ENCODE measurements at regions not wholly inside any gene's neighbourhood (a gene's known extent, or its start where the extent isn't known, plus 50 kb on each side); places are given as distances from the start of the nearest gene placed in this dataset.
"Not testable (repeated sequence)": the region's sequence is repeated elsewhere in the genome, so short reads cannot be mapped to it uniquely, and the experiment has no call there.

DNA sequence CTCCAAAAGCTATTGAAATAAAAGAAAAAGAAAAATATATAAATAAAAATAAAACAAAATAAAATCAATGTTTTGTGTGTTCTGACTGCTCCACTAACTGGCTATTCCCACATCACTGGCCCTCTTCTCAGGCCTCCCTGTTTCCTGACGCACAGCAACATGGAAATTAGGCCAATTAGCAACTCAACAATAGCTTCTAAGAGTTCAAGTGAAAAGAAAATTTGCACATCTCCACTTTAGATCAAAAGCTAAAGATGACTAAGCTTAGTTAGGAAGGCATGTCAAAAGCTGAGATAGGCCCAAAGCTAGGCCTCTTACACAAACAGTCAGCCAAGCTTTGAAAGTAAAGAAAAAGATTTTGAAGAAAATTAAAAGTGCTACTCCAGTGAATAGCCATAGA is 200.8 kb downstream of the DUSP6 start:
- no peaks in the 10 kb centered on the region for H3K9me3 ChIP-seq
- H3K4me1 ChIP-seq = no peaks in the 10 kb centered on the region
- H3K36me3 ChIP-seq = no peaks in the 10 kb centered on the region
- no peak overlapping the region for H3K4me3 ChIP-seq
- no peaks in the 10 kb centered on the region for H3K27me3 ChIP-seq
- no peak for DNase-seq
- no peak overlapping the region for H3K27ac ChIP-seq
- TF ChIP-seq POLR2A (IDR thresholded peaks at IDR 0.05) (no peak), CTCF (IDR thresholded peaks at IDR 0.05) (no peak)
- intact Hi-C loops (cut with DNase I; ENCODE audit: low total_unique reads) = no loop called here

DNA sequence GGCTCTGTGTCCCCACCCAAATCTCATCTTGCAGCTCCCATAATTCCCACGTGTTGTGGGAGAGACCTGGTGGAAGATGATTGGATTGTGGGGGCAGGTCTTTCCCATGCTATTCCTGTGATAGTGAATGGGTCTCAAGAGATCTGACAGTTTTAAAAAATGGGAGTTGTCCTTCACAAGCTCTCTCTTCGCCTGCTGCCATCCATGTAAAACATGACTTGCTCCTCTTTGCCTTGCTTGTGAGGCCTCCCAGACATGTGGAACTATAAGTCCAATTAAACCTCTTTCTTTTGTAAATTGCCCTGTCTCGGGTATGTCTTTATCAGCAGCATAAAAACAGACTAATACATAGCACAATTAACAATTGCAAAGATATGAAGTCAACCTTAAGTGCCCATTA is 201.5 kb downstream of the DUSP6 start:
- DNase-seq; intact Hi-C loops (cut with DNase I; ENCODE audit: low total_unique reads): not testable (repeated sequence)

DNA sequence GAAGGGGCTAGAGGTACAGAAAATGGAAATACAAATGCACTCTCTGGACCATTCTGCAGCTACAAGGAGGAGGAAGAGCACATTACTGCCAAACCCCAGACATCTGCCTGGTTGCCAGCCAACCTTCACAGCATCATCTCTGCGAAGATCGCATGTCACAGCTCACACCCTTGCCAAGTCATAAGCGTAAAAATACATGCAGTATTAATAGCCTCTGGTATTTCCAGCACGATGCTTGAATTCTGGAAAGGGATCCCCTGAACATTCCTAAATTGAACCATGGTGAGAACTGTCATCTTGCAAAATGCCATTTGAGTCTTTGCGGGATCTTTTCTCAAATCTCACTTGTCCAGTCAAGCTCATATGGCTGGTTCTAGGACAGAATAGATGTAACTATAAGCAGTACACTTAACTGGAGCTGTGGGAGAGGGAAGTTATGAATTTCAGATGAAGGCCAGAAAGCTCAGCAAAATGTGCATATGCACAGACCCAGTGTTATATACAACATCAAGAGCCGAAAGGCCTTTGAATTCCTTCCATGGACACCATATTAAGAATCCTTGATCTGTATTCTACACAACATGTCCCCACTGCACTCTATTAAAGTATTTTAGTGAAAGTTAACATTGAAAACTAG is 211.6 kb downstream of the DUSP6 start:
- no peak for TF ChIP-seq CTCF (IDR thresholded peaks at IDR 0.05)
- no peak for TF ChIP-seq POLR2A (IDR thresholded peaks at IDR 0.05)
- Histone ChIP-seq H3K4me1 (no peaks in the 10 kb centered on the region), H3K9me3 (no peaks in the 10 kb centered on the region), H3K36me3 (no peaks in the 10 kb centered on the region), H3K27me3 (no peaks in the 10 kb centered on the region), H3K27ac (no peak overlapping the region), H3K4me3 (no peak overlapping the region)
- intact Hi-C loops (cut with DNase I; ENCODE audit: low total_unique reads) = no loop called here
- no peak for DNase-seq

More for the DNA sequence above, 201.5 kb downstream of the DUSP6 start:
- not testable (repeated sequence) for H3K36me3 ChIP-seq, H3K4me3 ChIP-seq, H3K27me3 ChIP-seq, H3K27ac ChIP-seq, H3K4me1 ChIP-seq, H3K9me3 ChIP-seq

DNA sequence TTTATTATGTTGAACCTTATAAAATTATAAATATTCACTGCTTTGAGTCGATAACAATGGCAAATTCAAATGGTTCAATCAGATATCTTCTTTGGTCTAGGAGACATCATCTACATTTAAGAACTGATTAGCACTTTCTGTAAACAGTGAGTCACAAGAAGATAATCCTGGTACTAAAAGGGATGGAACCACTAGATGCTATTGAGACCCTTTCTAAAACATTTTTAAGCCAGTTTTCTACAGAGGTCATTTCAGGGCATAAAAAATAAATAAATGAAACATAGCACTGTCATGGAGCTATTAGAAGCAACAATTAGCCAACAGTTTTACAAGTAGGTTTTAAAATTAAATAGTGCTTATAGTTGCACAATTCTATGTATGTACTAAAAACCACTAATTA is 212.2 kb downstream of the DUSP6 start:
- Histone ChIP-seq H3K9me3 (no peaks in the 10 kb centered on the region), H3K4me3 (no peak overlapping the region), H3K36me3 (no peaks in the 10 kb centered on the region), H3K27me3 (no peaks in the 10 kb centered on the region), H3K27ac (no peak overlapping the region), H3K4me1 (no peaks in the 10 kb centered on the region)
- DNase-seq = no peak
- intact Hi-C loops (cut with DNase I; ENCODE audit: low total_unique reads) = no loop called here
- TF ChIP-seq POLR2A (IDR thresholded peaks at IDR 0.05) = no peak
- no peak for TF ChIP-seq CTCF (IDR thresholded peaks at IDR 0.05)

DNA sequence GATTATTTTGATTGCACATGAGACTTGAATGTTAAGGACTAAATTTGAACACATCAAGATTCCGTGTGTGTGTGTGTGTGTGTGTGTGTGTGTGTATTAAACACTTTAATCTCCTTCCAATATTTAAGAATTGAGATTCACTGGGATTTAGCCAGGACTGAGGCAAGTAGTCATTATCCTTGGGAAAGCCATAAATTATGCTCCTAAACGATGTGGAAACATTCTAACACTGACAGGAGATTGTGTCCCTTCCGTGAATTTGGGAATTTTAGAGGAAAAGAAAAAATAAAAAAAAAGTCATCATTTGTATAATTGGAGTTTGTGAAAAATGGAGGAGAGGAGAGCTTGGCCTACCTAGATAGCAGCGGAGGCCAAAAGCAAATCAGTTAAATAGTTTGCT is 212.9 kb downstream of the DUSP6 start:
- intact Hi-C loops (cut with DNase I; ENCODE audit: low total_unique reads) = no loop called here

More for the DNA sequence above, 212.9 kb downstream of the DUSP6 start:
- H3K4me3 ChIP-seq = no peak overlapping the region
- H3K9me3 ChIP-seq = no peaks in the 10 kb centered on the region
- no peak for DNase-seq
- TF ChIP-seq CTCF (IDR thresholded peaks at IDR 0.05) (no peak), POLR2A (IDR thresholded peaks at IDR 0.05) (no peak)
- no peaks in the 10 kb centered on the region for H3K27me3 ChIP-seq
- no peaks in the 10 kb centered on the region for H3K36me3 ChIP-seq
- H3K27ac ChIP-seq = no peak overlapping the region
- no peaks in the 10 kb centered on the region for H3K4me1 ChIP-seq
